Mesendoderm (in vitro differentiated cells): ENCODE measurements at regions not wholly inside any gene's neighbourhood (a gene's known extent, or its start where the extent isn't known, plus 50 kb on each side); places are given as distances from the start of the nearest gene placed in this dataset.

Experiments used
- DNase-seq: peaks from one replicate; pipeline ENCODE4 v3.0.0; 2013
- H2AK5ac ChIP-seq: 2 replicates; pipeline ENCODE4 v1.6.1; 2013; ENCODE audit warnings: low read length, inconsistent platforms
- H2BK120ac ChIP-seq: 2 replicates; pipeline ENCODE4 v1.6.1; 2013; ENCODE audit warnings: low read depth, mild to moderate bottlenecking, low read length, moderate library complexity, mixed read lengths
- H2BK15ac ChIP-seq: replicated peaks from 2 replicates; pipeline ENCODE4 v1.6.1; 2013; ENCODE audit warnings: low read depth, mild to moderate bottlenecking, moderate library complexity
- H2BK5ac ChIP-seq: 2 replicates; pipeline ENCODE4 v1.6.1; 2013; ENCODE audit warnings: low read length, inconsistent platforms
- H3K18ac ChIP-seq: 2 replicates; pipeline ENCODE4 v1.6.1; 2013; ENCODE audit warnings: mild to moderate bottlenecking, low read length, mixed read lengths
- H3K23ac ChIP-seq: one replicate; pipeline ENCODE4 v1.6.1; 2013; ENCODE audit warnings: low read length
- H3K27ac ChIP-seq: 2 replicates; pipeline ENCODE4 v1.5.1; 2013; ENCODE audit warnings: low read depth, mild to moderate bottlenecking, inconsistent platforms, low read length, moderate library complexity
- H3K27me3 ChIP-seq: 2 replicates; pipeline ENCODE4 v1.6.1; 2013; ENCODE audit warnings: low read length, control low read depth, mild to moderate bottlenecking, inconsistent platforms; ENCODE audit not compliant: insufficient read depth, poor library complexity
- H3K36me3 ChIP-seq: 2 replicates; pipeline ENCODE4 v1.6.1; 2013; ENCODE audit warnings: low read length, inconsistent platforms; ENCODE audit not compliant: control insufficient read depth, insufficient read depth
- H3K4ac ChIP-seq: one replicate; pipeline ENCODE4 v1.6.1; 2013; ENCODE audit warnings: low read depth, mild to moderate bottlenecking, low read length, moderate library complexity
- H3K4me1 ChIP-seq: 2 replicates; pipeline ENCODE4 v1.6.1; 2013; ENCODE audit warnings: low read depth, low read length, inconsistent platforms; ENCODE audit not compliant: control insufficient read depth
- H3K4me2 ChIP-seq: 2 replicates; pipeline ENCODE4 v1.6.1; 2013; ENCODE audit warnings: low read length
- H3K4me3 ChIP-seq: 2 replicates; pipeline ENCODE4 v1.5.1; 2013; ENCODE audit warnings: mild to moderate bottlenecking, low read length
- H3K56ac ChIP-seq: one replicate; pipeline ENCODE4 v1.6.1; 2013; ENCODE audit warnings: low read length
- H3K79me1 ChIP-seq: 2 replicates; pipeline ENCODE4 v1.6.1; 2013; ENCODE audit warnings: low read length, inconsistent platforms
- H3K79me2 ChIP-seq: 2 replicates; pipeline ENCODE4 v1.6.1; 2013; ENCODE audit warnings: mild to moderate bottlenecking, low read length; ENCODE audit not compliant: control insufficient read depth, insufficient read depth
- H3K9ac ChIP-seq: 2 replicates; pipeline ENCODE4 v1.6.1; 2013; ENCODE audit warnings: low read length, inconsistent platforms
- H4K5ac ChIP-seq: one replicate; pipeline ENCODE4 v1.6.1; 2013; ENCODE audit warnings: low read length
- H4K8ac ChIP-seq: one replicate; pipeline ENCODE4 v1.6.1; 2013; ENCODE audit warnings: low read depth, mild to moderate bottlenecking, control low read depth, low read length, moderate library complexity
- WGBS: extraction: QIAGEN DNeasy Blood & Tissue Kit; methylation state at CpG from one replicate; pipeline ENCODE4 v1.1.7; 2013; ENCODE audit warnings: low lambda C conversion rate, missing lambda C conversion rate; ENCODE audit not compliant: insufficient coverage; ENCODE audit errors: extremely low coverage; 5-methylcytosine and 5-hydroxymethylcytosine counted together

DNA sequence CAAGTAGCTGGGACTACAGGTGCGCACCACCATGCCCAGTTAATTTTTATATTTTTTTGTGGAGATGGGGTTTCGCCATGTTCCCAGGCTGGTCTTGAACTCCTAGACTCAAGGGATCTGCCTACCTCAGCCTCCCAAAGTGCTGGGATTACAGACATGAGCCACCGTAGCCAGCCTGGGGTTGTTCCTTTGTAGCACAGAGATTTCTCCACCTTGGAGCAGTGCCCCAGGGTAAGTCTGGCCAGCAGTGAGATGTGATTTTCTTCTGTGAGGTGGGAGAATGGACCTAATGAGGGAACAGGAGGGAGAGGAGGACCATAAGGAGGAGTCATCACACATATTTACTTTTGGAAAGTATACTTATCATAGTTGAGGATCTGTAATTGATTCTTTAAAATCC is 61.1 kb upstream of the GADD45A start:
- DNase-seq, result no peak
- Histone ChIP-seq H3K18ac (no peak overlapping the region), H3K79me1 (no peaks in the 10 kb centered on the region), H2BK120ac (no peak overlapping the region), H3K23ac (no peak overlapping the region), H3K27me3 (no peaks in the 10 kb centered on the region), H3K56ac (no peak overlapping the region), H3K4me2 (no peak overlapping the region), H3K4ac (no peak overlapping the region), H3K9ac (no peak overlapping the region), H3K79me2 (no peaks in the 10 kb centered on the region), H3K4me1 (no peaks in the 10 kb centered on the region), H3K36me3 (no peaks in the 10 kb centered on the region), H3K27ac (no peak overlapping the region), H4K8ac (no peak overlapping the region), H2BK15ac (no peak overlapping the region), H3K4me3 (no peak overlapping the region), H2BK5ac (no peak overlapping the region), H2AK5ac (no peak overlapping the region), H4K5ac (no peak overlapping the region)
- WGBS, result no CpG with 5 or more reads among the region's 3 CpGs

DNA sequence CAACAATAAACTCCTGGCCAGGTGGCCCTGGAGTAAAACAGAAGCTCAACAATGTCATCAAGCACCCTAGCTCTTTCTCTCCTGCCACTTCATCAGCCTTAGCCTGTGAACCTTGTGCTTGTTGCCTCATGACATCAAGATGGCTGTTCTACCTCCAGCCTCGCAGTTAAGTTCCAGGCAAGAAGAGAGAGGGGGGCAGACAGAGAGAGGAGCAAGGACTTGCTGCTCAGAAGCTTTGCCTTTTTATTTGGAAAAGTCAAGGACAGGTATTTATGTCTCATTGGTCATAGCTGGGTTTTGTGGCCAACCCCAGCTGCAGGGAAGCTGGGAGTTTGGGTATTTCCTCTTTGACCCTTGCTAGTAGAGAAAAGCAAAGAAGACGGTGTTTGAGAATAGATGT is 60.3 kb upstream of the GADD45A start:
- H4K8ac ChIP-seq, result no peak overlapping the region
- no peak overlapping the region for H3K9ac ChIP-seq
- H3K4me3 ChIP-seq, result no peak overlapping the region
- H3K79me2 ChIP-seq, result no peaks in the 10 kb centered on the region
- no CpG with 5 or more reads among the region's 2 CpGs for WGBS
- no peak overlapping the region for H3K18ac ChIP-seq
- H2AK5ac ChIP-seq, result no peak overlapping the region
- no peaks in the 10 kb centered on the region for H3K4me1 ChIP-seq
- H2BK120ac ChIP-seq, result no peak overlapping the region
- H3K4ac ChIP-seq, result no peak overlapping the region
- no peak overlapping the region for H3K4me2 ChIP-seq
- no peaks in the 10 kb centered on the region for H3K27me3 ChIP-seq
- no peak overlapping the region for H2BK5ac ChIP-seq
- H3K56ac ChIP-seq, result no peak overlapping the region
- H3K23ac ChIP-seq, result no peak overlapping the region
- H2BK15ac ChIP-seq, result no peak overlapping the region
- no peak overlapping the region for H3K27ac ChIP-seq
- DNase-seq, result no peak
- H4K5ac ChIP-seq, result no peak overlapping the region
- no peaks in the 10 kb centered on the region for H3K79me1 ChIP-seq
- no peaks in the 10 kb centered on the region for H3K36me3 ChIP-seq

DNA sequence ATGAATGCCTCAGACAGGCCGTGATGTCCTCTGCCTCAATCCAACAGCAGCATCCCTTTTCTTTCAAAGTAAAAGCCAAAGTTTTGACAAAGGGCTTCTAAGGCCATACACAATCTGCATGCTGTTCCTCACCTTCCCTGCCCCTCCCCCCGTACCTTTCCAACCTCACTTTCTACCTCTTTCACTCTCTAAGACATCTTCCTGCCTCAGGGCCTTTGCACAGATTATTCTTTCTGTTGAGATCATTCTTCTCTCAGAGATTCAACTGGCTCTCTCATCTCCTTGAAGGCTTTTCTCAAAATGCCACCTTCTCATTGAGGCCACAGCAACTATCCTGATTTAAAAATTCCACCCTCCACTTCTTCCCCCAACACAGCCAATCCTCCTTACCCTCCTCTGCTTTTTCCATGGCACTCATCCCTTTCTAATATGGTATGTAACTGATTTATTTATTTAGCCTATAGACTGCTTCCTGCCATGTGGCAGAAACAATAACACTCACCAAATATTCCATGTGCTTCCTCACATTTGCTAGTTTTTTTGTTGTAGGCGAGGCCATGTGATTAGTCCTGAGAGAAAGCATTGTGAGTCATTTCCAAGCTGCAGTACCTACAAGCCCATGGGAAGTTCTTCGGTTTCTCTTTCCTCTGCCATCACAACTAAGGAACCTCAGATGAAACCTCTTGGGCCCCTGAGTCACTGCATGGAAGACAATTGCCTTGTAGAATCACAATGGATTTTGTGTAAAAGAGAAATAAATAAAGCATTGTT is 58.7 kb upstream of the GADD45A start:
- Histone ChIP-seq H2BK120ac (no peak overlapping the region), H3K23ac (no peak overlapping the region), H3K4me3 (no peak overlapping the region), H3K9ac (no peak overlapping the region), H3K36me3 (no peaks in the 10 kb centered on the region), H3K4me2 (no peak overlapping the region), H3K56ac (no peak overlapping the region), H4K8ac (no peak overlapping the region), H2BK15ac (no peak overlapping the region), H3K4ac (no peak overlapping the region), H3K79me1 (no peaks in the 10 kb centered on the region), H3K27me3 (no peaks in the 10 kb centered on the region), H3K79me2 (no peaks in the 10 kb centered on the region), H4K5ac (no peak overlapping the region), H3K27ac (no peak overlapping the region), H3K4me1 (no peaks in the 10 kb centered on the region), H2AK5ac (no peak overlapping the region), H2BK5ac (no peak overlapping the region), H3K18ac (no peak overlapping the region)
- WGBS, result no CpG with 5 or more reads among the region's 4 CpGs
- DNase-seq, result no peak

DNA sequence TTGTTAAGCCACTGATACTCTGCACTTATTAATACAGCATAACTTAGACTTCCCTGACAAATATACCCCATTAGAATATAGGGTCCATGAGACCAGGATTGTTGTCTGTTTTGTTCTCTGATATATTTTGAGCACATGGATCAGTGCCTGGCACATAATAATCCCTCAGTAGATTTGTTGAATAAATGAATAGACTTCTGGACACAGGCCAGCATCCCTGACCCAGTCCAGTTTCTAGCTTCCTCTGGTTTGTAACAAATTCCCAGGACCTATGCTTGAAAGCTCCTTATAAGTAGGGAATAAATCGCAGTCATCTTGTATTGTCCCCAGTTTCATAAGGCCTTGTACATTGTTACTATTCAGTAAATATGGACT is 58.2 kb upstream of the GADD45A start:
- no peak overlapping the region for H2BK120ac ChIP-seq

DNA sequence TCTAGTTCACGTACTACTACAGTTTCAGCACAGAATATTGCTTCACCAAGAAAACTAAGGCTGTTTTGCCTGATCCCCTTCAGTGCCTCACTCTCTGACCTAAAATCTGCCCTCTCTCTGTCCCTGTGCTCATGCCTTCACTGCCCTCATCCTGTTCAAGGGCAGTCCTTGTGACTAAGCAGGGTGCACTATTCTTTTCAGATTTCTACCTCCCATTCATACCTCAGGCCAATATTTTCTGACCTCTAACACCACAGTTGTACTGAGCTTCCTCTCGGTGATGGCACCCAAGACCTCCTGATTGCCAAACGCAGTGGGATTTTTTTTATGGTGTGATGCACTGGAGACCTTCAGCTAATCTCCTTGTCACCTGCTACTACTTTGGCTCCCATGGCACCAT is 57.7 kb upstream of the GADD45A start:
- Histone ChIP-seq H3K36me3 (no peaks in the 10 kb centered on the region), H3K4me1 (no peaks in the 10 kb centered on the region), H3K79me1 (no peaks in the 10 kb centered on the region), H4K8ac (no peak overlapping the region), H3K23ac (no peak overlapping the region), H3K4ac (no peak overlapping the region), H2AK5ac (no peak overlapping the region), H3K27ac (no peak overlapping the region), H2BK120ac (no peak overlapping the region), H3K4me2 (no peak overlapping the region), H2BK15ac (no peak overlapping the region), H2BK5ac (no peak overlapping the region), H3K27me3 (no peaks in the 10 kb centered on the region), H3K79me2 (no peaks in the 10 kb centered on the region), H3K4me3 (no peak overlapping the region), H3K18ac (no peak overlapping the region), H3K9ac (no peak overlapping the region), H3K56ac (no peak overlapping the region), H4K5ac (no peak overlapping the region)
- no CpG with 5 or more reads among the region's 3 CpGs for WGBS
- no peak for DNase-seq

More for the DNA sequence above, 58.2 kb upstream of the GADD45A start:
- H4K8ac ChIP-seq, result no peak overlapping the region
- H3K4me3 ChIP-seq, result no peak overlapping the region
- H3K79me2 ChIP-seq, result no peaks in the 10 kb centered on the region
- no peaks in the 10 kb centered on the region for H3K4me1 ChIP-seq
- H3K18ac ChIP-seq, result no peak overlapping the region
- H2BK5ac ChIP-seq, result no peak overlapping the region
- H2BK15ac ChIP-seq, result no peak overlapping the region
- no peaks in the 10 kb centered on the region for H3K36me3 ChIP-seq
- no peak overlapping the region for H3K56ac ChIP-seq
- no peak overlapping the region for H3K23ac ChIP-seq
- no peak for DNase-seq
- no peak overlapping the region for H3K9ac ChIP-seq
- H3K4me2 ChIP-seq, result no peak overlapping the region
- H3K27ac ChIP-seq, result no peak overlapping the region
- H2AK5ac ChIP-seq, result no peak overlapping the region
- H3K4ac ChIP-seq, result no peak overlapping the region
- H3K27me3 ChIP-seq, result no peaks in the 10 kb centered on the region
- no CpG with 5 or more reads among the region's 1 CpG for WGBS
- H4K5ac ChIP-seq, result no peak overlapping the region
- H3K79me1 ChIP-seq, result no peaks in the 10 kb centered on the region

DNA sequence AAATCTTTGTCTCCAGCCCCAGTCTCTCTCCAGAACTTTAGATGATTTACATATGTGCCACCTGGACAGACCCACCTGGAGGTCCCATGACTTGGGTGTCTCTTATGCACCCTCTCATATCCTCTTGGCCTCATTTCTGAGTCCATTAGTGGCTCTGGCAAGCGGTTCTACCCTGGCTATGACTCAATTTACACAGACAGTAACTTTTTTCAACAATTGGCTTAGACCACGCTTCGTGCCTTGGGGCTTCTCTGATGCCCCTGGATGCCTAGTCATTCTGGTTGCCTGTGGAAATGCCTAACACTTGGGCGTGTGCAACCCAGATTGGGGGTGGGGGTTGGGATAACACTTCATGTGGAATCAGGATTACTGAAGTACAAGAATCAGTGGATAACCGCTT is 57.1 kb upstream of the GADD45A start:
- no peak overlapping the region for H3K18ac ChIP-seq

More for the DNA sequence above, 57.1 kb upstream of the GADD45A start:
- WGBS, result no CpG with 5 or more reads among the region's 5 CpGs
- Histone ChIP-seq H3K23ac (no peak overlapping the region), H3K9ac (no peak overlapping the region), H3K4ac (no peak overlapping the region), H2BK120ac (no peak overlapping the region), H3K36me3 (no peaks in the 10 kb centered on the region), H3K4me3 (no peak overlapping the region), H3K79me2 (no peaks in the 10 kb centered on the region), H3K4me1 (no peaks in the 10 kb centered on the region), H2BK15ac (no peak overlapping the region), H4K8ac (no peak overlapping the region), H3K4me2 (no peak overlapping the region), H2BK5ac (no peak overlapping the region), H3K79me1 (no peaks in the 10 kb centered on the region), H4K5ac (no peak overlapping the region), H3K27me3 (no peaks in the 10 kb centered on the region), H3K56ac (no peak overlapping the region), H3K27ac (no peak overlapping the region), H2AK5ac (no peak overlapping the region)
- no peak for DNase-seq
